SH-SY5Y (cell line): ENCODE measurements at regions not wholly inside any gene's neighbourhood (a gene's known extent, or its start where the extent isn't known, plus 50 kb on each side); places are given as distances from the start of the nearest gene placed in this dataset.

Source experiments
- GATA2 ChIP-seq: IDR thresholded peaks from 2 replicates; pipeline ENCODE4 v1.6.1; 2011; ENCODE audit warnings: mild to moderate bottlenecking, low read depth, low read length
- GATA3 ChIP-seq: IDR thresholded peaks from 2 replicates; pipeline ENCODE4 v1.6.1; 2011; ENCODE audit warnings: low read depth, mild to moderate bottlenecking, low read length, moderate library complexity

GRCh38 chr16:64780445-64780844 is 341.4 kb downstream of the CDH11 start:
- TF ChIP-seq GATA2 (peak; percentile 66), GATA3 (peak; percentile 87)
